OCI-LY7 (cell line): ENCODE measurements at regions not wholly inside any gene's neighbourhood (a gene's known extent, or its start where the extent isn't known, plus 50 kb on each side); places are given as distances from the start of the nearest gene placed in this dataset.

ENCODE experiments used
- BruUV-seq: library from RNA; stranded (reverse); fragments of 400-500 nt; replicated peaks from 2 replicates; lab custom pipeline; 2021; lab: Mats Ljungman, UMichigan
- CTCF ChIA-PET: fragments of 300-600 bp; sonication (Branson Sonifier 250); formaldehyde crosslinking; loops from one replicate; lab custom pipeline; 2022; ENCODE audit warnings: antibody characterized with exemption; ENCODE audit not compliant: unreplicated experiment; lab: Charles Lee
- POLR2A ChIA-PET: fragments of 300-600 bp; sonication (Branson Sonifier 250); formaldehyde crosslinking; loops from one replicate; lab custom pipeline; 2022; ENCODE audit warnings: antibody characterized with exemption; lab: Charles Lee
- DNase-seq: peaks from one replicate; pipeline ENCODE4 v3.0.0-alpha.2; 2015; ENCODE audit warnings: low spot score
- H2AFZ ChIP-seq: fragments of 200-600 bp; sonication (generic), shearing (Covaris generic); 2 replicates; pipeline ENCODE4 v1.6.1; 2014; ENCODE audit warnings: mild to moderate bottlenecking, antibody characterized with exemption, low read length, moderate library complexity
- H3K27ac ChIP-seq: fragments of 200-600 bp; sonication (generic); 2 replicates; pipeline ENCODE4 v1.5.1; 2014; ENCODE audit warnings: mixed run types, low read depth, mild to moderate bottlenecking, moderate library complexity, low read length, inconsistent platforms; ENCODE audit not compliant: poor library complexity, severe bottlenecking
- H3K36me3 ChIP-seq: fragments of 200-600 bp; sonication (generic); 2 replicates; pipeline ENCODE4 v1.6.1; 2014; ENCODE audit warnings: mild to moderate bottlenecking, antibody characterized with exemption, low read length, moderate library complexity, mixed read lengths; ENCODE audit not compliant: insufficient read depth
- H3K4me1 ChIP-seq: fragments of 200-600 bp; sonication (generic); 2 replicates; pipeline ENCODE4 v1.5.1; 2014; ENCODE audit warnings: mild to moderate bottlenecking, low read length; ENCODE audit not compliant: insufficient read depth, poor library complexity, severe bottlenecking
- H3K4me2 ChIP-seq: fragments of 200-600 bp; sonication (generic); 2 replicates; pipeline ENCODE4 v1.6.1; 2014; ENCODE audit warnings: mild to moderate bottlenecking, low read length
- H3K4me3 ChIP-seq: fragments of 200-600 bp; sonication (generic); 2 replicates; pipeline ENCODE4 v1.5.1; 2014; ENCODE audit warnings: mild to moderate bottlenecking, low read depth, low read length; ENCODE audit not compliant: poor library complexity, severe bottlenecking
- H3K79me2 ChIP-seq: fragments of 200-600 bp; sonication (generic); 2 replicates; pipeline ENCODE4 v1.6.1; 2016; ENCODE audit warnings: low read depth, mild to moderate bottlenecking, low read length, moderate library complexity, mixed read lengths; ENCODE audit not compliant: insufficient read depth
- H3K9me2 ChIP-seq: fragments of 200-600 bp; sonication (generic); 2 replicates; pipeline ENCODE4 v1.6.1; 2016; ENCODE audit warnings: mild to moderate bottlenecking, low read length, mixed read lengths; ENCODE audit not compliant: insufficient read depth
- H3K9me3 ChIP-seq: fragments of 200-600 bp; sonication (generic); 2 replicates; pipeline ENCODE4 v1.6.1; 2014; ENCODE audit warnings: mild to moderate bottlenecking, mixed run types, low read length, mixed read lengths
- H4K20me1 ChIP-seq: fragments of 200-600 bp; sonication (generic); 2 replicates; pipeline ENCODE4 v1.6.1; 2014; ENCODE audit warnings: mild to moderate bottlenecking, antibody characterized with exemption, low read length, moderate library complexity, mixed read lengths; ENCODE audit not compliant: insufficient read depth
- CTCF ChIP-seq: fragments of 200-600 bp; sonication (generic); conservative IDR thresholded peaks from 2 replicates; pipeline ENCODE4 v1.5.1; 2014; ENCODE audit warnings: mild to moderate bottlenecking, antibody characterized with exemption, low read length, moderate library complexity, mixed read lengths
- EZH2phosphoT487 ChIP-seq: fragments of 200-600 bp; sonication (generic); IDR thresholded peaks from 2 replicates; pipeline ENCODE4 v1.6.1; 2018; ENCODE audit warnings: low read depth, borderline replicate concordance, mild to moderate bottlenecking, mixed run types, antibody characterized with exemption, low read length, moderate library complexity, mixed read lengths
- intact Hi-C: fragments of 100-400 bp; cut with micrococcal nuclease; formaldehyde crosslinking; loops from one replicate; pipeline ENCODE4 v1.10.0; 2022; ENCODE audit not compliant: unreplicated experiment

- Histone ChIP-seq H3K4me3 (no peak overlapping the region), H3K4me2 (no peak overlapping the region), H3K36me3 (no peaks in the 10 kb centered on the region), H3K79me2 (no peaks in the 10 kb centered on the region), H3K4me1 (peaks cover 14% of the 10 kb centered on the region), H3K27ac (no peak overlapping the region), H3K9me2 (no peaks in the 10 kb centered on the region), H2AFZ (no peak overlapping the region), H3K9me3 (no peaks in the 10 kb centered on the region), H4K20me1 (no peaks in the 10 kb centered on the region)
- no peak for TF ChIP-seq EZH2phosphoT487
- TF ChIP-seq CTCF: no peak
- ChIA-PET POLR2A (interaction anchor here (1.0 kb wide), 1 partner anchor 111 kb away, joined by 3 read pairs; no protein-coding TSS in a partner anchor), CTCF (no interaction called here)
- no TSS peak for BruUV-seq
- intact Hi-C loops: no loop called here
- no peak for DNase-seq
Observed at GRCh38 chr22:22088658-22089458, 106.3 kb upstream of the TOP3B start.

- no peak overlapping the region for H2AFZ ChIP-seq
- BruUV-seq: no TSS peak
- no peak for DNase-seq
- no peaks in the 10 kb centered on the region for H3K9me3 ChIP-seq
- TF ChIP-seq EZH2phosphoT487 (no peak), CTCF (no peak)
- no peak overlapping the region for H3K27ac ChIP-seq
- CTCF ChIA-PET: no interaction called here
- no peaks in the 10 kb centered on the region for H3K9me2 ChIP-seq
- intact Hi-C loops: no loop called here
- no peak overlapping the region for H3K4me3 ChIP-seq
- no peak overlapping the region for H3K4me2 ChIP-seq
- no peaks in the 10 kb centered on the region for H4K20me1 ChIP-seq
- no peaks in the 10 kb centered on the region for H3K79me2 ChIP-seq
- POLR2A ChIA-PET: interaction anchor here (1.0 kb wide), 1 partner anchor 112 kb away, joined by 3 read pairs; no protein-coding TSS in a partner anchor
- H3K36me3 ChIP-seq: no peaks in the 10 kb centered on the region
- peaks cover 14% of the 10 kb centered on the region for H3K4me1 ChIP-seq
Observed at GRCh38 chr22:22087854-22088657, 105.5 kb upstream of the TOP3B start.
